H1 (cell line): ENCODE measurements at regions not wholly inside any gene's neighbourhood (a gene's known extent, or its start where the extent isn't known, plus 50 kb on each side); places are given as distances from the start of the nearest gene placed in this dataset.

Source experiments
- CTCF ChIA-PET: fragments of 300-600 bp; sonication (Branson Sonifier 250); formaldehyde crosslinking; loops from one replicate; lab custom pipeline; 2021; ENCODE audit not compliant: partially characterized antibody; lab: Charles Lee
- POLR2A ChIA-PET: fragments of 300-600 bp; sonication (Branson Sonifier 250); formaldehyde crosslinking; loops from one replicate; lab custom pipeline; 2021; ENCODE audit warnings: inconsistent platforms; ENCODE audit not compliant: partially characterized antibody; lab: Charles Lee
- DNase-seq, 2 experiments: peaks; one replicate each; pipeline versions ENCODE4 v3.0.0 to v3.0.0-alpha.2; 2010 to 2022; ENCODE audit warnings: low spot score in 2 of 2, low read depth in 1 of 2, mixed read lengths in 1 of 2
- FAIRE-seq: peaks from 2 replicates; lab custom pipeline; 2011; peaks lifted over from hg19 to GRCh38; lab: Jason Lieb, UNC
- H2AFZ ChIP-seq: 2 replicates; pipeline ENCODE4 v1.8.1; 2012; ENCODE audit warnings: low read length, inconsistent platforms
- H2AK5ac ChIP-seq: 2 replicates; pipeline ENCODE4 v1.6.1; 2013; ENCODE audit warnings: low read depth, low read length
- H2BK120ac ChIP-seq: replicated peaks from 2 replicates; pipeline ENCODE3; 2013; ENCODE audit warnings: low read depth, low read length, inconsistent platforms
- H2BK12ac ChIP-seq: 2 replicates; pipeline ENCODE4 v1.6.1; 2013; ENCODE audit warnings: low read depth, low read length
- H2BK15ac ChIP-seq: 2 replicates; pipeline ENCODE4 v1.6.1; 2013; ENCODE audit warnings: low read length
- H2BK20ac ChIP-seq: 2 replicates; pipeline ENCODE4 v1.6.1; 2013; ENCODE audit warnings: low read length
- H2BK5ac ChIP-seq: 2 replicates; pipeline ENCODE4 v1.6.1; 2013; ENCODE audit warnings: low read depth, low read length
- H3K14ac ChIP-seq: 2 replicates; pipeline ENCODE4 v1.6.1; 2013; ENCODE audit warnings: inconsistent platforms; ENCODE audit not compliant: insufficient read length
- H3K18ac ChIP-seq: 2 replicates; pipeline ENCODE4 v1.6.1; 2013; ENCODE audit warnings: low read length; ENCODE audit errors: extremely low read depth
- H3K23ac ChIP-seq: 2 replicates; pipeline ENCODE4 v1.6.1; 2013; ENCODE audit warnings: inconsistent platforms; ENCODE audit not compliant: insufficient read length
- H3K23me2 ChIP-seq: 2 replicates; pipeline ENCODE4 v1.6.1; 2013; ENCODE audit warnings: low read depth, low read length
- H3K27ac ChIP-seq: 2 replicates; pipeline ENCODE4 v1.6.1; 2011; ENCODE audit warnings: low read depth, low read length, inconsistent platforms
- H3K27me3 ChIP-seq, 4 experiments: replicated peaks in 1 of 4; 1 replicate in 1 of 4; 2 replicates in 3 of 4; pipeline versions ENCODE4 v1.6.1 to v1.8.1; 2011 to 2013; ENCODE audit warnings: low read length in 3 of 4, mild to moderate bottlenecking in 3 of 4, inconsistent platforms in 2 of 4, mixed read lengths in 2 of 4, moderate library complexity in 1 of 4; ENCODE audit not compliant: control insufficient read depth in 3 of 4, insufficient read depth in 3 of 4; ENCODE audit errors: extremely low read depth in 1 of 4
- H3K36me3 ChIP-seq, 4 experiments: 2 replicates each; pipeline versions ENCODE4 v1.6.1 to v1.8.1; 2011 to 2013; ENCODE audit warnings: mild to moderate bottlenecking in 4 of 4, low read length in 3 of 4, moderate library complexity in 2 of 4, control low read depth in 1 of 4, inconsistent platforms in 1 of 4; ENCODE audit not compliant: insufficient read depth in 4 of 4, control insufficient read depth in 2 of 4
- H3K4ac ChIP-seq: replicated peaks from 2 replicates; pipeline ENCODE3; 2013; ENCODE audit warnings: low read length, low read depth, mixed read lengths, inconsistent platforms; ENCODE audit not compliant: insufficient read length
- H3K4me1 ChIP-seq, 4 experiments: replicated peaks in 1 of 4; 1 replicate in 1 of 4; 2 replicates in 3 of 4; pipeline versions ENCODE4 v1.6.1 to v1.8.1; 2011 to 2013; ENCODE audit warnings: low read length in 3 of 4, inconsistent platforms in 2 of 4, mixed read lengths in 1 of 4; ENCODE audit not compliant: insufficient read depth in 4 of 4, control insufficient read depth in 3 of 4
- H3K4me2 ChIP-seq, 2 experiments: 2 replicates each; pipeline versions ENCODE4 v1.6.1 to v1.8.1; 2011 to 2013; ENCODE audit warnings: low read depth in 2 of 2, low read length in 2 of 2, control low read depth in 1 of 2, inconsistent platforms in 1 of 2, mild to moderate bottlenecking in 1 of 2; ENCODE audit not compliant: insufficient read depth in 1 of 2
- H3K4me3 ChIP-seq, 4 experiments: fragments of 200-600, 300-600 bp in 1 of 4; sonication (generic), shearing (Covaris generic), sonication (Bioruptor Twin) in 1 of 4; 2 replicates each; pipeline versions ENCODE4 v1.5.1 to v1.8.1; 2011 to 2016; ENCODE audit warnings: low read length in 4 of 4, low read depth in 3 of 4, control low read depth in 2 of 4, inconsistent platforms in 2 of 4, mild to moderate bottlenecking in 2 of 4, mixed read lengths in 1 of 4, moderate library complexity in 1 of 4; ENCODE audit not compliant: insufficient read depth in 2 of 4; ENCODE audit errors: extremely low read depth in 1 of 4
- H3K56ac ChIP-seq: replicated peaks from 2 replicates; pipeline ENCODE3; 2013; ENCODE audit warnings: low read depth, mild to moderate bottlenecking, mixed read lengths, low read length, inconsistent platforms; ENCODE audit not compliant: insufficient read length
- H3K79me1 ChIP-seq: 2 replicates; pipeline ENCODE4 v1.6.1; 2013; ENCODE audit warnings: low read depth, low read length, control low read depth
- H3K79me2 ChIP-seq, 2 experiments: 2 replicates each; pipeline versions ENCODE4 v1.6.1 to v1.8.1; 2012 to 2013; ENCODE audit warnings: low read length in 2 of 2, mild to moderate bottlenecking in 2 of 2, inconsistent platforms in 1 of 2; ENCODE audit not compliant: insufficient read depth in 2 of 2, control insufficient read depth in 1 of 2
- H3K9ac ChIP-seq, 4 experiments: replicated peaks in 1 of 4; 1 replicate in 1 of 4; 2 replicates in 3 of 4; pipeline versions ENCODE4 v1.6.1 to v1.8.1; 2011 to 2013; ENCODE audit warnings: low read depth in 3 of 4, low read length in 3 of 4, control low read depth in 2 of 4, mild to moderate bottlenecking in 2 of 4, moderate library complexity in 2 of 4, inconsistent platforms in 1 of 4; ENCODE audit errors: extremely low read depth in 1 of 4
- H3K9me3 ChIP-seq, 2 experiments: 2 replicates each; pipeline versions ENCODE4 v1.6.1 to v1.8.1; 2012 to 2013; ENCODE audit warnings: mild to moderate bottlenecking in 2 of 2, moderate library complexity in 2 of 2, control low read depth in 1 of 2, inconsistent platforms in 1 of 2, low read depth in 1 of 2, low read length in 1 of 2, mixed read lengths in 1 of 2; ENCODE audit not compliant: insufficient read depth in 2 of 2
- H4K20me1 ChIP-seq, 2 experiments: replicated peaks in 1 of 2; 2 replicates each; pipeline versions ENCODE3 to v1.8.1; 2011 to 2013; ENCODE audit warnings: inconsistent platforms in 2 of 2, low read length in 2 of 2, mild to moderate bottlenecking in 1 of 2; ENCODE audit not compliant: insufficient read depth in 2 of 2, control insufficient read depth in 1 of 2
- H4K5ac ChIP-seq: 2 replicates; pipeline ENCODE4 v1.6.1; 2013; ENCODE audit warnings: low read length, low read depth, mixed read lengths, inconsistent platforms; ENCODE audit not compliant: insufficient read length
- H4K8ac ChIP-seq: 2 replicates; pipeline ENCODE4 v1.8.0; 2013; ENCODE audit warnings: mild to moderate bottlenecking, moderate library complexity, low read length, inconsistent platforms; ENCODE audit not compliant: insufficient read depth; ENCODE audit errors: extremely low read depth
- H4K91ac ChIP-seq: replicated peaks from 2 replicates; pipeline ENCODE3; 2013; ENCODE audit warnings: low read length, mixed read lengths, inconsistent platforms; ENCODE audit not compliant: insufficient read length
- MAFK ChIP-seq: IDR thresholded peaks from 2 replicates; pipeline ENCODE4 v1.6.1; 2012; ENCODE audit warnings: low read depth, mild to moderate bottlenecking, improper control_type of control experiment, low read length
- NRF1 ChIP-seq: IDR thresholded peaks from 2 replicates; pipeline ENCODE4 v1.6.1; 2011; ENCODE audit warnings: mild to moderate bottlenecking, low read depth, low read length, improper control_type of control experiment
- WGBS, 2 experiments: shearing (Covaris generic) in 1 of 2; methylation state at CpG; one replicate each; pipeline versions ENCODE4 v1.1.6 to v1.1.7; 2013 to 2015; ENCODE audit warnings: low lambda C conversion rate in 2 of 2, mixed read lengths in 2 of 2, inconsistent platforms in 1 of 2, low coverage in 1 of 2, missing lambda C conversion rate in 1 of 2; ENCODE audit not compliant: insufficient replicate concordance in 2 of 2, insufficient coverage in 1 of 2, insufficient read length in 1 of 2; ENCODE audit errors: extremely low coverage in 1 of 2, missing lambda C conversion rate in 1 of 2; 5-methylcytosine and 5-hydroxymethylcytosine counted together
- TF ChIP-seq, protein P1 (sequence below): IDR thresholded peaks from 2 replicates; pipeline ENCODE4 v1.6.1; 2012; ENCODE audit warnings: inconsistent platforms

- FAIRE-seq: no peak
- Histone ChIP-seq H4K20me1 (peaks cover 2% of the 10 kb centered on the region in 2 experiments), H2AFZ (no peak overlapping the region)
- TF ChIP-seq, protein P1, sequence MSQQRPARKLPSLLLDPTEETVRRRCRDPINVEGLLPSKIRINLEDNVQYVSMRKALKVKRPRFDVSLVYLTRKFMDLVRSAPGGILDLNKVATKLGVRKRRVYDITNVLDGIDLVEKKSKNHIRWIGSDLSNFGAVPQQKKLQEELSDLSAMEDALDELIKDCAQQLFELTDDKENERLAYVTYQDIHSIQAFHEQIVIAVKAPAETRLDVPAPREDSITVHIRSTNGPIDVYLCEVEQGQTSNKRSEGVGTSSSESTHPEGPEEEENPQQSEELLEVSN: no peak
- TF ChIP-seq MAFK (no peak), NRF1 (no peak)
These were observed 622.3 kb upstream of the IMPG1 start for GRCh38 chr6:76694795-76695194.

More at GRCh38 chr6:76694795-76695194, 622.3 kb upstream of the IMPG1 start:
- Histone ChIP-seq H3K79me2 (no peaks in the 10 kb centered on the region), H2BK5ac (no peak overlapping the region), H3K27me3 (no peaks in the 10 kb centered on the region), H3K23me2 (no peaks in the 10 kb centered on the region), H2BK15ac (no peak overlapping the region), H3K23ac (no peak overlapping the region), H3K36me3 (no peaks in the 10 kb centered on the region), H2BK20ac (no peak overlapping the region), H2AK5ac (no peak overlapping the region), H3K79me1 (no peaks in the 10 kb centered on the region), H3K27ac (no peak overlapping the region), H4K91ac (no peak overlapping the region), H3K18ac (no peak overlapping the region), H3K4me3 (no peak overlapping the region), H3K56ac (no peak overlapping the region), H2BK120ac (no peak overlapping the region), H3K9ac (no peak overlapping the region), H4K8ac (no peak overlapping the region), H3K4me2 (no peak overlapping the region), H2BK12ac (no peak overlapping the region), H3K4me1 (no peaks in the 10 kb centered on the region), H3K4ac (no peak overlapping the region), H3K14ac (no peak overlapping the region), H4K5ac (no peak overlapping the region), H3K9me3 (no peaks in the 10 kb centered on the region)
- CTCF ChIA-PET: interaction anchor here (0.6 to 2.1 kb wide), 4 partner anchors 11 to 293 kb away, joined by 3 to 6 read pairs (median 3); no protein-coding TSS in a partner anchor
- POLR2A ChIA-PET: no interaction called here
- DNase-seq: no peak
- whole genome bisulfite sequencing, 2 experiments: 100% methylated on average over 1 of the region's 1 CpG; no CpG with 5 or more reads in 1 of the 2 experiments
